Stimulated activated CD4-positive, alpha-beta T cell treated with anti-CD3 and anti-CD28 coated beads, TNF-alpha, amount 100 ng/mL, for 24 hours (primary cell): ENCODE measurements at regions not wholly inside any gene's neighbourhood (a gene's known extent, or its start where the extent isn't known, plus 50 kb on each side); places are given as distances from the start of the nearest gene placed in this dataset.
"Not testable (repeated sequence)": the region's sequence is repeated elsewhere in the genome, so short reads cannot be mapped to it uniquely, and the experiment has no call there.

ENCODE experiments used
- DNase-seq, 3 experiments: peaks; one replicate each; pipeline ENCODE4 v3.0.0-alpha.2; 2020; ENCODE audit warnings: low read depth in 3 of 3

GRCh38 chrX:67213686-67214085, 330.1 kb upstream of the AR start:
- not testable (repeated sequence) for DNase-seq

DNA sequence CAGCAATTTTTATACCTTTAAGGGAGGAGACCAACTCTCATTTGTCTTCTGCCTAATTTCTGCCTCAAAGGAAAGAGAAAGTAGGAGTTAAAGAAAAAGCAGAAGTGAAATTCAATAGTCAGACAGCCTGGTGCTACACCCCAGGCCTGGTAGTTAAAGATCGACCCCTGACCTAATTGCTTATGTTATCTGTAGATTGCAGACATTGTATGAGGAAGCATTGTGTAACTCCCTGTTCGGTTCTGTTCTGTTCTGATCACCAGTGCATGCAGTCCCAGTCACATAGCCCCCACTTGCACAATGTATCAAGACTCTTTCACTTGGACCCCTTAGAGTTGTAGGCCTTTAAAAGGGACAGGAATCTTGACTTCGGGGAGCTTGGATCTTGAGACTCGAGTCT, 335.9 kb upstream of the AR start:
- no peak for DNase-seq

DNA sequence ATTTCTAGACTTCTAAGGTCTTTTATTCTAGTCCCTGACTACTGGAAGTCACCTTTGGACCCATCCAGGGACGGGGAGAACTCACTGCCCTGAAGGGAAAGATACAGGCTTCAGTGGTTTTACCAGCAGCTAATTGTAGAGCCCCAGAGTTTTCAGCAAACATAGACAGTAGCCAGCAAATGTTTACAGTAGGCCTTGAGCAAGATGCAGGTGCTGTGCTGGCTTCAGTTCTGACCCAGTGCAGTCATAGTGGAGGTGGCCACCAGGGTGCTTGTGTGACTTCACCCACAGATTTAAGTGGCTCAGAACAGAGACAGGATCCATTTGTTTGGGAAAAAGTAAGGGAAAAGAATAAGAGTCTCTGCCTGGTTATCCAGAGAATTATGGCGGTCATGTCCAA, 384.4 kb upstream of the AR start:
- no peak for DNase-seq

DNA sequence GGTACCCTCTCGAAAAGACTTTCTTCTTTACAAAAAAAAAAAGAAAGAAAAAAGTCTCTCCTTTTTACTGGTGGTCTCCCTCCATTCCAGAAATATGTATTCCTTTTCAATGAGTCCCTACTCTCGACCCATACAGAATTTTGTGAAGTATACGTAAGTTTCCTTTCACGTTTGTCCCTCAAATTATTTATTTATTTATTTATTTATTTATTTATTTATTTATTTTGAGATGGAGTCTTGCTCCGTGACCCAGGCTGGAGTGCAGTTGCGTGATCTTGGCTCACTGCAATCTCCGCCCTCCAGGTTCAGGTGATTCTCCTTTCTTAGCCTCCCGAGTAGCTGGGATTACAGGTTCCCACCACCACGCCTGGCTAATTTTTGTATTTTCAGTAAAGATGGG, 429.2 kb upstream of the AR start:
- DNase-seq, result no peak

DNA sequence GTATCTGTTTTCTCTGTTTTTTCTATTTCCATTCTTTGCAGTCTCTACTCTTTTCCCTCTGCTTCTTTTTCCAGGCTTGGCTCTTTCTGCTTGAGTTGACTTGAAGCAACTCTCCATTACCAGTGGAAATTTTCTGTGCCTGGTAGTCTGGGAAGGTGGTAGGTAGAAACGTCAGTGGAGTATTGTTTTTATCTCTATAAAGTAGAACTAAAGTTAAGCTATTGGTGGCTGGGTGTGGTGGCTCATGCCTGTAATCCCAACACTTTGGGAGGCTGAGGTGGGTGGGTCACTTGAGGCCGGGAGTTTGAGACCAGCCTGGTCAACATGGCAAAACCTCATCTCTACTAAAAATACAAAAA, 438.1 kb upstream of the AR start:
- DNase-seq, result no peak

GRCh38 chrX:67104982-67105757, 438.7 kb upstream of the AR start:
- no peak for DNase-seq

GRCh38 chrX:67100031-67100884, 443.6 kb upstream of the AR start:
- no peak for DNase-seq

GRCh38 chrX:67094061-67094460, 449.8 kb upstream of the AR start:
- no peak for DNase-seq

DNA sequence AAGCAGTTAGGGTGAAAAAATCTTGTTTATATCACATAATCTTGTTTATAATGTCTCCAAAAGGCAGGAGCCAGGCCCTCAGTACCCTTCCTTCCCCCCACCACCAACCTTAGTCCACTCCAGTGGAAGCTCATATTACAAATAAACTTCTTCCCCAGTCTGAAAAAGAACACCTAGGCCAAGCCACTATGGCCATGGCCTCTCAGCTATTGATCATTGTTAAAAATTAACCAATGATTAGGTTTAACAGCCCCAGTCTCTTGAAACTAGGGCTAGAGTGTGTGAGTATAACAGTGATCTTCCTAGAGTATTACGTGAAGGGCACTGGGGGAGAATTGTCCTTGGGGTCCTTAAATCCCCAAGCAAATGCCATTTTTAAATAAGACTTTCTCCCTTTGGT, 411.9 kb upstream of the EDA2R start:
- DNase-seq, result no peak

DNA sequence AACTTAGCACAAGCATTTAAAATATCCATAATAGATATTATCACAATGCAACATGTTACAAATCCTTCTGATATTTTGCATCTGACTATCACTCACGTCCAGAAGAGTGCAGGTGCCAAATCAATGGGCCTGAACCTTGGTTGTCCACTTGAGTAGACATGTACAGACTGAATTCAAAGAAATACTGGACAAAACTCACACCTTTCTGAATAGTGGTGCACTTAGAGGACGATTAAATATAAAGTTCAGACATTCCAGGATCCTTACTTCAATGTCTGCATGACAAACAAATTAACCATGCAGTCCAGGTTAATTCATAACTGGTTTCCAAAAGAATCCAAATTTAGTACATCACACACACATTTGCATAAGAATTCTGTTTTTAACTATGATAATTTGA, 406.0 kb upstream of the EDA2R start:
- no peak for DNase-seq

- no peak for DNase-seq
Measured at GRCh38 chrX:67044029-67044653, 405.3 kb upstream of the EDA2R start.

DNA sequence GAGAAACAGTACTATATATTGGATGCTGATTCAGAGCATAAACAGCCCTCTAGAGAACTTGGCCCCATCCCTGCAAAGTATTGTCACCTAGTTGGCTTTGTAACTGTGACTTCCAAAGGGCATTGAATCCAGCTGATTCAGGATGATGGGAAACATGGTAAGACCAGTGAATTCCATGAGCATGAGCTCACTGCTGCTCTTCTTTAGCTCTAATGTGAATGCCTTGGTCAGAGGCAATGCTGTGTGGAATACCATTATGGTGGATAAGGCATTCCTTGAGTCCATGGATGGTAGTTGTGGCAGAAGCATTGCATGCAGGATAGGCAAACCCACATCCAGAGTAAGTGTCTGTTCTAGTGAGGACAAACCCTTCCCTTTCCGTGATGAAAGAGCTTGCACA, 365.6 kb upstream of the EDA2R start:
- DNase-seq, result no peak

GRCh38 chrX:66994729-66995128, 355.9 kb upstream of the EDA2R start:
- DNase-seq, result no peak

GRCh38 chrX:66992077-66992476, 353.2 kb upstream of the EDA2R start:
- DNase-seq, result not testable (repeated sequence)

DNA sequence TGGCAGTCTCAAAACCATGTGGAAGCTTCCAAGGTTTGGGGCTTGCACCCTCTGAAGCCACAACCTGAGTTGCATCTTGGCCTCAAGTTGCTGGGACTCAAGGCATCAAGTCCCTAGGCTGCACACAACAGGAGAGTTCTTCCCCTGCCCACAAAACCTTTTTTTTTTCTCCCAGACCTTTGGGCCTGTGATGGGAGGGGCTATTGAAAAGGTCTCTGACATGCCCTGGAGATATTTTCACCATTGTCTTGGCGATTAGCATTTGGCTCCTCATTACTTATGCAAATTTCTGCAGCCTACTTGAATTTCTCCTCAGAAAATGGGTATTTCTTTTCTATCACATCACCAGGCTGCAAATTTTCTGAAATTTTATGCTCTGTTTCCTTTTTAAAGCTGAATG, 349.5 kb upstream of the EDA2R start:
- no peak for DNase-seq

- no peak for DNase-seq
Measured at GRCh38 chrX:66961665-66962064, 322.8 kb upstream of the EDA2R start.

GRCh38 chrX:66931713-66932112, 292.8 kb upstream of the EDA2R start:
- DNase-seq, result no peak

DNA sequence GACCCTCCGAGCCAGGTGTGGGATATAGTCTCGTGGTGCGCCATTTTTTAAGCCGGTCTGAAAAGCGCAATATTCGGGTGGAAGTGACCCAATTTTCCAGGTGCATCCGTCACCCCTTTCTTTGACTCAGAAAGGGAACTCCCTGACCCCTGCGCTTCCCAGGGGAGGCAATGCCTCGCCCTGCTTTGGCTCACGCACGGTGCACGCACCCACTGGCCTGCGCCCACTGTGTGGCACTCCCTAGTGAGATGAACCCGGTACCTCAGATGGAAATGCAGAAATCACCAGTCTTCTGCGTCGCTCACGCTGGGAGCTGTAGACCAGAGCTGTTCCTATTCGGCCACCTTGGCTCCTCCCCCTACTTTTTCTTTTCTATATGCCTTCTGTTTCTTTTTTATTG, 291.6 kb upstream of the EDA2R start:
- DNase-seq, result not testable (repeated sequence)

DNA sequence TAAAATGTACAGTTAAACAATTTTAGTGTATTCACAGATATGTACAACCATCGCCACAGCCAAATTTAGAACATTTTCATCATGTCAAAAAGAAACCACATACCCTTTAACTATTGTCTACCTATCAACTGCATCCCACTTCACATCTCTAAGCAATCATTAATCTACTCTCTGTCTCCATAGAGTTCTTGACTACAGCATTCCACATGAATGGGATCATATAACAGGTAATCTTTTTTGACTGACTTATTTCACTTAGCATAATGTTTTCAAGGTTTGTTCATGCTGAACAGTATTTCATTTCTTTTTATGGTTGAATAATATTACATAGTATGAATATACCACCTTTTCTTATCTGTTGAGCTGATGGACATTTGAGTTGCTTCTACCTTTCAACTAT, 281.4 kb upstream of the EDA2R start:
- DNase-seq, result no peak

DNA sequence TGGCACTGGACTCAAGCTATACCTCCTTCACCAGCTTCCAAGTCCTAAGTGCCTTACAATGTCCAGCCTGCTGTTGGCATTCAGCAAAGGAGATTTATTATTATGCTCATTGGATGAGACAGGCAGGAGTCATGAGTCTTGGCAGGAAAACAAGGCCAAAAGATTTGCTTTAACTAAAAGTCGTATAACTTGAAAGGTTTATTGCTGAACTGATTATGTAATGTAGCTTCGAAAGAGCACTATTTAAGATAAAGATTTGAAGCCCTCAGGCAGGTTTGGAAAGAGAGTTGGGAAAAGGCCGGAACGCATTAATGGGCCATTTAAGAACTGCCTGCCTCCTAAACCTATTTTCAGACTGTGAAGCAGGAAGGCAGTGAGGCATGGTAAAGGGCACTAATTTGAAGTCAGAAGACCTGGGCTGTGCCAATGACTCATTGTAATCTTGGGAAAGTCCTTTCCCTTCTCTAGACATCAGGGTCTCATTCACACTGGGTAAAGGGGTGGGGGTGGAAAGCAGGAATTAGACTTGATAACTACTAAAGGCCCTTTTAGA, 280.5 kb upstream of the EDA2R start:
- DNase-seq, result no peak

DNA sequence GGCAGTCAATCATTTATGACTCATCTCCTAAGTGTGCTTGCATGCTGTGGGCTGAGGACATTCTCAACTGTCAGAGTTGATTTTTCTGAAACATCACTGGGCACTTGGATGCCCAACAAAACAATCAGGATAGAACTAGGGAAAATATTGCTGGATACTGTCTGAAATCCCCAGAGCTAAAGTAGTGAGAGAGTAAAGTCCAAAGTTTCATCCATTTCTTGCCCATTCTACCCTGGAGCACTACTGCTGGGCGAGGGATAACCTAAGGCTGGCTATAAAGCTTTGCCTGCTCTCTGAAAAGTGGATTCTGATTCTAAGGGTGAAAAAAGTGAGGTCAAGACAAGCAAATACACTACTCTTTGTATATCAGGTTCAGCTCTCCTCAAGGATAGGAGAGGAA, 279.6 kb upstream of the EDA2R start:
- DNase-seq, result no peak

DNA sequence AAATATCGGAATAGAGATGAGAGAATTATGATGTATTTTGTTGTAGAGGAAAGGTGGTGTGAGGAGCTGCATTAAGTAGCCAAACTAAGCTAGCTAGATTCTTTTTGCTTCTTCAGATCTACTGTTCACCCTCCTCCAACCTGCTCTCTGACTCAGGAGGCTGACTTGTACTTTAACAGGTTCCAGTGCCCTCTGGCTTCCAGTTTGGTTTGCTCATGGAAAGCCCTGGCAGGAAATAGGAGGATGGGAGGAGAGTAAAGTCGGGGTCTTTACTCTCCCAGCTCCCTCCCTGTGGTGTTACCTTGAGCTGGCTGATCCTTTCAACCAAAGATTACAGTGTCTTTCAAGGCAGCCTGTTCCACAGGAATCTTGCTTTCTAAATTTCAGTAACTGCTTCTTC, 277.0 kb upstream of the EDA2R start:
- DNase-seq, result no peak

DNA sequence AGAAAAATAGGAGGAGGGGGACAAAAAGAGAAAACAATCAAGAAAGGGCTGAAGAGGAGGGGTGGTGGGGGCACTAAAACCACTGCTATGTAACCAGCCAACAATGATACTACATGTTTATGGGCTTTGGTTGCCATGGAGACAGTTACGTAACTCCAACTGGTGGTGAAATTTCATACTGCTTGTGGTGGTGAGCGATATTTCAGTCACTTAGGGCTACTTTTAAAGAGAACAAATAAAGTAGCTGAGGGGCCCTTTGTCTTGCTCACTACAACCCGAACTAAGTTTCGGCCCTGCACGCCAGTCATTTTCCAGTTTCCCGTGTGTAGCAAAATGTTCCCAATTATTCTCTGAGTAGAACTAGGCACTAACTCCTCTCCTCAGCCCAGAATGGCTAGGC, 275.2 kb upstream of the EDA2R start:
- no peak for DNase-seq
